SKM-1 treated with dmso at 0.1 percent for 144 hours (cell line): ENCODE measurements at regions not wholly inside any gene's neighbourhood (a gene's known extent, or its start where the extent isn't known, plus 50 kb on each side); places are given as distances from the start of the nearest gene placed in this dataset.

Experiments
- DNase-seq: peaks from one replicate; lab custom pipeline; 2025; ENCODE audit not compliant: unreplicated experiment; lab: John Stamatoyannopoulos, UW

GRCh38 chr1:98084188-98084587 is 163.4 kb upstream of the DPYD start:
- no peak for DNase-seq

GRCh38 chr1:98081944-98082343 is 161.1 kb upstream of the DPYD start:
- DNase-seq = no peak

GRCh38 chr1:98078596-98078995 is 157.8 kb upstream of the DPYD start:
- peak; percentile 43 for DNase-seq

GRCh38 chr1:98077691-98078090 is 156.9 kb upstream of the DPYD start:
- DNase-seq = no peak

GRCh38 chr1:98075626-98076025 is 154.8 kb upstream of the DPYD start:
- DNase-seq = no peak

GRCh38 chr1:98073823-98074222 is 153.0 kb upstream of the DPYD start:
- no peak for DNase-seq

GRCh38 chr1:98073106-98073505 is 152.3 kb upstream of the DPYD start:
- no peak for DNase-seq

GRCh38 chr1:98072047-98072446 is 151.2 kb upstream of the DPYD start:
- no peak for DNase-seq

GRCh38 chr1:98068016-98068415 is 147.2 kb upstream of the DPYD start:
- no peak for DNase-seq

- DNase-seq = no peak
Measured at GRCh38 chr1:98066911-98067310, 146.1 kb upstream of the DPYD start.

- DNase-seq = no peak
Measured at GRCh38 chr1:98059620-98060019, 138.8 kb upstream of the DPYD start.

- no peak for DNase-seq
Measured at GRCh38 chr1:98058676-98059075, 137.8 kb upstream of the DPYD start.

- DNase-seq = no peak
Measured at GRCh38 chr1:98057236-98057910, 136.5 kb upstream of the DPYD start.

- DNase-seq = no peak
Measured at GRCh38 chr1:98056781-98057180, 135.9 kb upstream of the DPYD start.

- DNase-seq = no peak
Measured at GRCh38 chr1:98055457-98055856, 134.6 kb upstream of the DPYD start.

GRCh38 chr1:98054786-98055185 is 134.0 kb upstream of the DPYD start:
- DNase-seq = no peak

GRCh38 chr1:98054367-98054701 is 133.5 kb upstream of the DPYD start:
- DNase-seq = no peak

- peak; percentile 51 for DNase-seq
Measured at GRCh38 chr1:98053471-98054366, 132.9 kb upstream of the DPYD start.

GRCh38 chr1:98051065-98051675 is 130.3 kb upstream of the DPYD start:
- peak; percentile 68 for DNase-seq

- no peak for DNase-seq
Measured at GRCh38 chr1:98049370-98050135, 128.7 kb upstream of the DPYD start.

GRCh38 chr1:98048751-98049325 is 128.0 kb upstream of the DPYD start:
- DNase-seq = no peak
